ENCODE measurements at regions not wholly inside any gene's neighbourhood (a gene's known extent, or its start where the extent isn't known, plus 50 kb on each side); places are given as distances from the start of the nearest gene placed in this dataset.
"Not testable (repeated sequence)": the region's sequence is repeated elsewhere in the genome, so short reads cannot be mapped to it uniquely, and the experiment has no call there.

- DNase-seq = no peak
These were observed 161.5 kb downstream of the TMEM132E start for GRCh38 chr17:34740565-34741520.

- DNase-seq = no peak
These were observed 160.0 kb downstream of the TMEM132E start for GRCh38 chr17:34739386-34739785.

- not testable (repeated sequence) for DNase-seq
These were observed 158.3 kb downstream of the TMEM132E start for GRCh38 chr17:34737673-34738072.

- no peak for DNase-seq
These were observed 157.2 kb downstream of the TMEM132E start for GRCh38 chr17:34736611-34737010.

DNA sequence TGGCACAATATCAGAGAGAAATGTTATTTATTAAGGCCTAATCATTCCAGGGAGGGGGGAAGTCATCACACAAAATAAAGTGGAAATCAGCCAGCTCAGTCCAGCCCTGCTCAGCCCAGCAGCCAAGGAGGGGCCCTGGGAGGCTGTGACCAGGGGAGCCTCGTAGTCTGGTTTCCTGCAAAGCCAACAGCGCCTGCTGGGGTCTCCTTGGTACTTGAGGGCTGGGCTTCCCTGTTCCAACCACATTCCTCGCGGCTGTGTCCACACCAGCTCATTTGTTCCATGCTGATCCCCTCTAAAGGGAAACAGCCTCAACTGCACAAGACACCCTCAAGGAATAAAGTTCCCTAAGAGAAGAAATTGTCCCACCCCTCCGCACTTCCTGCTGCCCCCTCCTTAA is 154.0 kb downstream of the TMEM132E start:
- no peak for DNase-seq

DNA sequence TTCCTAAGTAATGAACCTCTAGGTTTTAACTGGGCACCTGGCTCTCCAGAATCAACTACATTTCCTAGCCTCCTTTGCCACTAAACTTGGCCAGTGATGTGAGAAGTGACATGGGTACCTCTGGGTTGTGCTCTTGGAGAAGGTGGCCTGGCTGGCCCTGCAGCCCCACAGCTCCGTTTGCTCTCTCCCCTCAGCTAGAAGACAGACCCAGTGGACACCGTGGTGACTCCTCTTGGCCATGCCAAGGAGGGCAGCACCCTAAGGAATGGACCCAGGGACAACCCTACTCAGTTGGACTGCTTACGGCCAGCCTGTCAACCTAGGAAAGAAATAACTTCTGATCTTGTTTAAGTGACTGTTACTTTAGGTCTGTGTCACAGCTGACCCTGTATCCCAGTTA is 151.4 kb downstream of the TMEM132E start:
- no peak for DNase-seq

- no peak for DNase-seq
These were observed 149.5 kb downstream of the TMEM132E start for GRCh38 chr17:34728771-34729310.

GRCh38 chr17:34727601-34728000 is 148.2 kb downstream of the TMEM132E start:
- no peak for DNase-seq

DNA sequence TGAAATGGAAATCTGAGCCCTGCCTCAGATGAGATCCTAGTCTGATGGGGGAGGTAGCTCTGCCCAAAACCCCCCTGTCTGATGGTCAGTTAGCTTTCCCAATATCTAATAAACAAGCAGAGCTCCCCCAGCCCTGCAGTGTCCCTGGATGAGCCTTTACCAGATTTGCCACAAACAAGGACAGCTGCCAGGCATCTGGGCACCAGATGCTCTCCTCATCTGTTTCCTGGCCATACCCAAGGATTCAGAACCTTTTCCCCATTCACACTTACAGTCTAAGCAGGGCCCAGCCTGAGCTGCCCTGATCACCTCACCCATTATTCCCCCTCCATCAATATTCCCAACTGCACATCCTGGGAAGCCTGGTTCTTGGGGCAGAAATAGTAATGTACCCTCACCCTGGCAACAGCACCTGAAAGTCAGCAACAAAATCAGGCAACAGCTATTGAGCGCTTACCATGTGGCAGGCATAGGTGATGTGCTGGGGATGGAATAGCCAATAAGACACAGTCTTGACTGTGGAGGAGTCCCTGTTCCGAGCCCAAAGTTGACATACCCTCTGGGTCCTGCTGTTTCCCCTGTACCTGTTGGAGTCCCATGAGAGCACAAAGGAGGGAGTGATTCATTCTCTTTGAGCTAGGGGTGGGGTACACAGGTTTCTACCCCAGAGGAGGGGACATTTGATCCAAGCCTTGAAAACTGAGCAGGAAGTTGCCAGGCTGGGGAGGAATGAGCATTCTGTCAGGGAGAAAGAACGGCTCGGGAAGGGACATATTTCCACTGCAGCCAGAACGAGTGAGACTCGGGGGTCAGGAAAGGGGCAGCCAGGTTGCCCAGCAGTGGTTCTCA is 147.4 kb downstream of the TMEM132E start:
- DNase-seq = no peak

- DNase-seq = no peak
These were observed 146.3 kb downstream of the TMEM132E start for GRCh38 chr17:34725725-34726124.

DNA sequence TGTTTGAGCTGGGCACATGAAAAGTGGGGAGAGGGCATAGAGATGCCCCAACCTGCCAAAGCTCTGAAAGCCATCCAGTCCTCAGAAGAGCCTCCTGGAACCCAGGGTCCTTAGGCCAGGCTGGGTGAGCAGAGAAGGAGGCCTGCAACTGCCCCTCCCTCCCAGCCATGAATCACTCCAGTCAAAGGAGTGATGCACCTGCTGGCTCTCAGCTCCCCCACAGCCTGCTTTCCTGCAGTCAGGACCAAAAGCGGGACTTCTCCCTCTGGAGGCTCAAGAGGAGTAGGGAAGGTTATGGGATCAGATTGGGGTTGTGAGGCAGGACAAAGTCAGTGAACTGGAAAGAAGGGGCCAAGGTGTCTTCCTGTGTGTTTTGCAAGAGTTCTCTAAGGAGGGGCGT is 145.6 kb downstream of the TMEM132E start:
- DNase-seq = no peak

DNA sequence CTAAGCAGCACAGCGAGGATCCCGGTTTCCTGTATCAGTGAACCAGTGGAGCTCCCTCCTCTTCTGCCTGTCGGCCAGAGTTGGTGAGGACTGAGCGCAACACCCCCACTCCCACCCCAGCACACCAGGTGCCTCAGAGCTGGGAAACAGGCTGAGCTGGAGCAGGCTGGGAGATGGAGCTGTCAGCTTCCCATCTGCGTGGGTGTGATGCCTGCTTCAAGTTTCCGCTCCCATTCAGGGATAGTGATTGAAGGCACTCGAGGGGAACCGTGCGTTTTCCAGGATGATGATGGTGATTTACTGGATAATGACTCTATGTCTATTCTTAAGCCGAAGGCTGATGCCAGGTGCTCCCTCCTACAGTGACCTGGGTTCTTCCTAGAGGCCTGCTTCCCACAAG is 144.5 kb downstream of the TMEM132E start:
- DNase-seq = no peak

DNA sequence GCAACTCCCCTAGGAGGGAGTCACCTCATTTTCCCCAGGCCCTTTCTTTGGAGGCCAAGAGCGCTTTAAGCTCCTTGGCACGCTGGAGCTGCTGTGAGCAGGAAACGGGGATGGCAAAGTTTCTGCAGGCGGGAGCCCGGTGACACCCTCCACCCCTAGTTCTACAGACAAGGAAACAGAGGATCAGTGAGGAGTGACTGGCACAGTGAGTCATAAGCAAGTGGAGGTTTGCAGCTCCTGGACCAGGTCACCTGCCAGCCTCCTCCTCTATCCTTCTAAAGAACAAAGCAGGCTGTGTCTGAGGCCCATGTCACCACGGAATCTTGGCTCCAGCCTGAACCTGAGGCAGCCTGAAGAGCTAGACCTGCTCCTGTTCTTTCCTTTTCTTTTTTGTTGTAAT is 141.9 kb downstream of the TMEM132E start:
- DNase-seq = no peak

DNA sequence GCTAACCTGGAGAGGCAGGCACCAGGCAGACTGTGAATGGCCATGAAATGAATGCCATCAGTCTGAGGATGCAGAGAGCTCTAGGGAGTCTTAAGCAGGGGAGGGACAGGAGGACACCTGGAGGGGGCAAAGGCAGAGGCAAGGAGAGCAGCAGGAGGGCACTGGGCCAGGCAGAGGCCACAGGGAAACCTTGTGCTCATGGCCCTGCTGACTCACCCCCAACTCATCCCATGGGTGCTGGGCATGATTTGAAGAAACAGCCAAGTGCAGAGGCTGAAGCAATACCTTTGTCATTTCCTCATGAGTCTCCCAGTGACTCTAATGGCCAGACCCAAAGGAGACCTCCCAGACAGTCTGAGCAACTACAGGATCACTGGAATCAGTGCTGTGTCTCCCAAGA is 141.4 kb downstream of the TMEM132E start:
- DNase-seq = no peak

DNA sequence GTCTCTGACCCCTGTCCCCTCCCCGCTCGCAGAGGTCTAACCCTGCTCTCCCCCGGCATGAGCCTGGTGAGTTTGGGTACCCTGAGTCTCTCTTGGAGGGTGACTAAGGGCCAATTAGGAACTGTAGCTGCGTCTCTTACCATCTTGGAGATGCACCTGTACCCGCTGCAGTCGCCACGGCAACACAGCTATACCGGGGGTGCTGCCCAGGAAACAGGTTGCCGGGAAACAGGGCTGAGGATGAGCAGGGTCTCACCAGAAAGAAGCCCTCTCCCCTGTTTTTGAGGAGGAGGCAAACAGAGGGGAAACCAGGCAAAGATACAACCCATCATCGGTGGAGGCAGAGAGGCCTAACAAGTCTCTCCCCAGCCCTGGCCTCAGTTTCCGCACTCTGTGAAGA is 140.2 kb downstream of the TMEM132E start:
- no peak for DNase-seq

DNA sequence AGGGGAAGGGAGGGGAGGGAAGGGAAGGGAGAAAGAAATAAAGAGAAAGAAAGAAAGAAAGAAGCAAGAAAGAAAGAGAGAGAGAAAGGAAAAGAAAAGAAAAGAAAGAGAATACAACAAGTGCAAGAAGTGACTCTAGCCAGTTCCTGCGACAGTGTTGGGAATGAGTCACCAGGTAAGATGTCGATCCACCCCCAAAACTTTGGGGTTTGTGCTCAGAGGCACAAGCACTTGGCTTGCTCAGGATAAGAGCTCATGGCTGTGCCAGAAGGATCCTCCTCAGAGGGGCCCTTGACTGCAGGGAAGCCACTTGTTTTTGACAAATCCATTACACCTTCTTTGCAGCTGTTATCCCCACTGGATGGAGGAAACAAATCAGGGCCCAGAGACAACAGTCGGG is 137.7 kb downstream of the TMEM132E start:
- DNase-seq = no peak

GRCh38 chr17:34716291-34716690 is 136.9 kb downstream of the TMEM132E start:
- no peak for DNase-seq

- DNase-seq = no peak
These were observed 136.1 kb downstream of the TMEM132E start for GRCh38 chr17:34715504-34715903.

DNA sequence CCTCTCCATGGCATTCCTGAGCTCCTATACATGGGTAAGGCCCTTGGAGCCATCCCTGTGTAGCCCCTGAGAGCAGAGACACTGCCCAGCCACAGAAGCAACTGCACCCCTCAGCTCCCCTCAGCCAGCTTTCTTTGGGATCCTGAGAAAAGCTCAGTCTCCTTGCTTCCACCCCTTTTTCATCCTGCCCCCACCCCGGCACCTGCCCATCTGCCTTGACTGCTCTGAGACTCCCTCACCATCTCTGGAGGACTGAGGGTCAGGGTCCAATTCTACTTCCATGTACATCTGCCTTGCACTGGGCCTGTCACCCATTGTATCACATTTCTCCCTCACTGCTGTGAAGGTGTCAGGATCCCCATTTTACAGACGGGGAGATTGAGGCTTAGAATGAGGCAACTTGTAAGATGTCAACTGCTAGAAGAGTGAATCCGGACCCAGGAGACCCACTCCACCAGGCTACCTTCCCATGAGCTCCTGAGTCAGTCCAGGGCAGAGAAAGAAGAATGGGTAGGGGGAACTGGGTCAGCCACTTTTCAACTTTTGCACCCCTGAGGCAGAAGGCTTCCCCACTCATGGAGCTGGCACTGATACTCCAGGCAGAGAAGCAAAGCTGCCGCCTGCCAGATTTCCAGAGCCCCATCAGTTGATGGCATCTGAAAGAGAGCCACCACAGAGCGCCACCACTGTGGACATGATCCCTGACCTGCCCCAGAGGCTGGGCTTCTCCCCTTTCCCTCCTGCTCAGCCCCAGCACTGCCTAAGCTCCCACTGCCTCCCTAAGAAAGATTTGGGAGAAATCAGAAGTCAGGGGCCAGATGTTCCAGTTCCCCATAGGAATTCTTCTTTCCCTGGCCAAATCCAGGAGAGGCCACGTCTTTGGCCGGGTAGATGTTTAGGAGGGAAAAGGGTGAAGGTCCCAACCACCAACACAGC is 135.4 kb downstream of the TMEM132E start:
- DNase-seq = no peak

DNA sequence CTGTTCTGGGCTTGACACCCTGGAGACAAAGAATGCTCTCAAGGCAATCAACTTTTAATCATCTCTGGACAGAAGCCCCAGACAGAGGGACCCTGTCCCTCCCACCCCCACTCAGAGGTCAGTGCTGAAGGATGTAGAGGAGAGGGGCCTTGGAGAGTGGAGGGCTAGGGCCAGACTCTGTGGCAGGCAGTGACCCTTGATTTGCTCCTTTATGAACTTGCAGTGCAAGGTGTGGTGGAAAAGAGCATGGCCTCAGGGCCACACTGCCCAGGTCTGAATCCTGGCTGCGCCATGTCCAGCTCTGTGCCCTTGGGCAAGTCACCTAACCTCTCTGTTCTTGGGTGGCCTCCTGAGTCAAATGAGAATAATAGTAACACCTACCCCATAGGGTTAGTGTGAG is 134.3 kb downstream of the TMEM132E start:
- DNase-seq = no peak

GRCh38 chr17:34712481-34713195 is 133.3 kb downstream of the TMEM132E start:
- DNase-seq = no peak

Data from muscle of arm (tissue), 1 donor.